ENCODE measurements at regions not wholly inside any gene's neighbourhood (a gene's known extent, or its start where the extent isn't known, plus 50 kb on each side); places are given as distances from the start of the nearest gene placed in this dataset.

GRCh38 chr4:187426511-187426910, 569.1 kb upstream of the ZFP42 start:
- TF ChIP-seq CTCF (IDR thresholded peaks at IDR 0.05) (no peak), EZH2phosphoT487 (IDR thresholded peaks at IDR 0.05) (no peak)

Measured in neural progenitor cell (in vitro differentiated cells).